HEK293T (cell line): ENCODE measurements at regions not wholly inside any gene's neighbourhood (a gene's known extent, or its start where the extent isn't known, plus 50 kb on each side); places are given as distances from the start of the nearest gene placed in this dataset.

ENCODE experiments used
- ARNT ChIP-seq: fragments of 450-650 bp; IDR thresholded peaks from 2 replicates; pipeline ENCODE4 v1.6.1; 2017; ENCODE audit warnings: mild to moderate bottlenecking
- FOXK2 ChIP-seq: fragments of 450-650 bp; IDR thresholded peaks from 2 replicates; pipeline ENCODE4 v1.6.1; 2016; ENCODE audit warnings: mild to moderate bottlenecking
- PKNOX1 ChIP-seq: fragments of 450-650 bp; IDR thresholded peaks from 2 replicates; pipeline ENCODE4 v1.6.1; 2016
- SUZ12 ChIP-seq: fragments of 450-650 bp; IDR thresholded peaks from 2 replicates; pipeline ENCODE4 v1.6.1; 2016; ENCODE audit warnings: mild to moderate bottlenecking
- TARDBP ChIP-seq: fragments of 450-650 bp; IDR thresholded peaks from 2 replicates; pipeline ENCODE4 v1.6.1; 2016

GRCh38 chr2:200222791-200223190 lies 83.7 kb upstream of the SPATS2L start:
- TF ChIP-seq TARDBP (no peak), ARNT (no peak), SUZ12 (no peak), FOXK2 (no peak), PKNOX1 (no peak)
